Osteoblast (primary cell): ENCODE measurements at regions not wholly inside any gene's neighbourhood (a gene's known extent, or its start where the extent isn't known, plus 50 kb on each side); places are given as distances from the start of the nearest gene placed in this dataset.

Experiments
- DNase-seq: peaks from one replicate; pipeline ENCODE4 v3.0.0; 2011; ENCODE audit warnings: low spot score, mixed read lengths; ENCODE audit not compliant: insufficient read length; ENCODE audit errors: missing footprints
- H2AFZ ChIP-seq: 2 replicates; pipeline ENCODE4 v1.6.0; 2011; ENCODE audit warnings: mild to moderate bottlenecking, low read length
- H3K27ac ChIP-seq: 2 replicates; pipeline ENCODE4 v1.5.1; 2011; ENCODE audit warnings: mild to moderate bottlenecking, low read depth, low read length, moderate library complexity
- H3K27me3 ChIP-seq: 2 replicates; pipeline ENCODE4 v1.6.0; 2012; ENCODE audit warnings: mild to moderate bottlenecking, control low read depth, inconsistent platforms, low read length, moderate library complexity; ENCODE audit not compliant: insufficient read depth
- H3K36me3 ChIP-seq: 2 replicates; pipeline ENCODE4 v1.5.1; 2011; ENCODE audit warnings: mild to moderate bottlenecking, low read length, control low read depth, moderate library complexity; ENCODE audit not compliant: insufficient read depth
- H3K4me1 ChIP-seq: 2 replicates; pipeline ENCODE4 v1.5.1; 2011; ENCODE audit warnings: mild to moderate bottlenecking, low read length, control low read depth, moderate library complexity; ENCODE audit not compliant: insufficient read depth
- H3K4me2 ChIP-seq: 2 replicates; pipeline ENCODE4 v1.6.0; 2011; ENCODE audit warnings: mild to moderate bottlenecking, low read length; ENCODE audit not compliant: insufficient read depth
- H3K4me3 ChIP-seq: fragments of 200-600 bp; sonication (generic); 3 replicates; pipeline ENCODE4 v1.5.1; 2012; ENCODE audit warnings: mild to moderate bottlenecking, low read length, inconsistent platforms; ENCODE audit not compliant: insufficient read depth
- H3K79me2 ChIP-seq: 2 replicates; pipeline ENCODE4 v1.6.0; 2012; ENCODE audit warnings: mild to moderate bottlenecking, low read length, control low read depth, inconsistent platforms; ENCODE audit not compliant: insufficient read depth
- H3K9me3 ChIP-seq: 2 replicates; pipeline ENCODE4 v1.5.1; 2011; ENCODE audit warnings: low read depth, low read length, control low read depth
- H4K20me1 ChIP-seq: 2 replicates; pipeline ENCODE4 v1.6.0; 2012; ENCODE audit warnings: mild to moderate bottlenecking, low read length, control low read depth; ENCODE audit not compliant: insufficient read depth
- TF ChIP-seq, protein P1 (sequence below): IDR thresholded peaks from 2 replicates; pipeline ENCODE4 v1.5.1; 2011; ENCODE audit warnings: mild to moderate bottlenecking, low read depth, low read length, moderate library complexity; ENCODE audit errors: extremely low read depth

DNA sequence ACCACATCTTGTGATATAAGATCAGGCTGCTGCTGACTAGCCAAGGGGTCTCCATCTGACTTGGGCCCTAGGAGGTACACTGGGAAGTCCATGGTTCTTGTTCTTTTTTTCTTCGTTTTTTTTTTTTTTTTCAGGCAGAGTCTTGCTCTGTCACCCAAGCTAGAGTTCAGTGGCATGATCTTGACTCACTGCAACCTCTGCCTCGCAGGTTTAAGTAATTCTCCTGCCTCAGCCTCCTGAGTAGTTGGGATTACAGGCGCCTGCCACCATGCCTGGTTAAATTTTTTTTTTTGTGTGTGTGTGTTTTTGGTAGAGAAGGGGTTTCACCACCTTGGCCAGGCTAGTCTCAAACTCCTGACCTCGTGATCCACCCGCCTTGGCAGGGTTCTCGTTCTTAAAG is 178.2 kb downstream of the RMST start:
- H3K4me3 ChIP-seq = no peak overlapping the region
- no peaks in the 10 kb centered on the region for H4K20me1 ChIP-seq
- H3K9me3 ChIP-seq = peaks cover 2% of the 10 kb centered on the region
- no peaks in the 10 kb centered on the region for H3K79me2 ChIP-seq
- H2AFZ ChIP-seq = no peak overlapping the region
- TF ChIP-seq, protein P1, sequence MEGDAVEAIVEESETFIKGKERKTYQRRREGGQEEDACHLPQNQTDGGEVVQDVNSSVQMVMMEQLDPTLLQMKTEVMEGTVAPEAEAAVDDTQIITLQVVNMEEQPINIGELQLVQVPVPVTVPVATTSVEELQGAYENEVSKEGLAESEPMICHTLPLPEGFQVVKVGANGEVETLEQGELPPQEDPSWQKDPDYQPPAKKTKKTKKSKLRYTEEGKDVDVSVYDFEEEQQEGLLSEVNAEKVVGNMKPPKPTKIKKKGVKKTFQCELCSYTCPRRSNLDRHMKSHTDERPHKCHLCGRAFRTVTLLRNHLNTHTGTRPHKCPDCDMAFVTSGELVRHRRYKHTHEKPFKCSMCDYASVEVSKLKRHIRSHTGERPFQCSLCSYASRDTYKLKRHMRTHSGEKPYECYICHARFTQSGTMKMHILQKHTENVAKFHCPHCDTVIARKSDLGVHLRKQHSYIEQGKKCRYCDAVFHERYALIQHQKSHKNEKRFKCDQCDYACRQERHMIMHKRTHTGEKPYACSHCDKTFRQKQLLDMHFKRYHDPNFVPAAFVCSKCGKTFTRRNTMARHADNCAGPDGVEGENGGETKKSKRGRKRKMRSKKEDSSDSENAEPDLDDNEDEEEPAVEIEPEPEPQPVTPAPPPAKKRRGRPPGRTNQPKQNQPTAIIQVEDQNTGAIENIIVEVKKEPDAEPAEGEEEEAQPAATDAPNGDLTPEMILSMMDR = no peak
- no peaks in the 10 kb centered on the region for H3K27me3 ChIP-seq
- no peak overlapping the region for H3K27ac ChIP-seq
- DNase-seq = no peak
- no peaks in the 10 kb centered on the region for H3K36me3 ChIP-seq
- no peaks in the 10 kb centered on the region for H3K4me1 ChIP-seq
- no peak overlapping the region for H3K4me2 ChIP-seq

GRCh38 chr12:97642911-97643310 is 180.3 kb downstream of the RMST start:
- H3K27me3 ChIP-seq = no peaks in the 10 kb centered on the region
- DNase-seq = no peak
- no peak overlapping the region for H3K4me2 ChIP-seq
- no peaks in the 10 kb centered on the region for H4K20me1 ChIP-seq
- H3K27ac ChIP-seq = no peak overlapping the region
- no peak overlapping the region for H3K4me3 ChIP-seq
- no peaks in the 10 kb centered on the region for H3K4me1 ChIP-seq
- H3K79me2 ChIP-seq = no peaks in the 10 kb centered on the region
- peaks cover 2% of the 10 kb centered on the region for H3K9me3 ChIP-seq
- H2AFZ ChIP-seq = no peak overlapping the region
- TF ChIP-seq, protein P1 = no peak
- no peaks in the 10 kb centered on the region for H3K36me3 ChIP-seq

DNA sequence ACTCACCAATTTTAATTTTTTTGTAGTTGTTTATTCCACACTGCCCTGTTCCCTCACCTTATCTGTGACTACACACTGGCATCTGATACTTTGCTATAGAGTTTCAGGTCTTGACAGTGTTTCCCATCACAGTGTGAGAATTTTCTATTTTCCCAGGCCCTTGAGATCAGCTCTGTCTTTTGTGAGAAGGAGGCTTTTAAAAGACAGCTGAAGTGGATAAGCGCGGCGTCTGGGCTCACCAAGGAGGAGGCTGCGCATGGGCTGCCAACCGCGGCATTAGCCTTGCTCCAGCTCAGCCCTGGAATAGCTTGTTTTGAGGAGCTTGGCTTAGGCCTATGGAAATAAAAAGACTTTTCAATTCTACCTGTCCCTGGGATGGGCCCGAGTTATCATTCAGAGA is 181.3 kb downstream of the RMST start:
- no peak for DNase-seq
- TF ChIP-seq, protein P1 = no peak
- no peaks in the 10 kb centered on the region for H3K27me3 ChIP-seq
- no peaks in the 10 kb centered on the region for H3K79me2 ChIP-seq
- no peak overlapping the region for H3K27ac ChIP-seq
- no peak overlapping the region for H3K4me3 ChIP-seq
- no peak overlapping the region for H2AFZ ChIP-seq
- peaks cover 2% of the 10 kb centered on the region for H3K9me3 ChIP-seq
- H3K4me2 ChIP-seq = no peak overlapping the region
- no peaks in the 10 kb centered on the region for H4K20me1 ChIP-seq
- no peaks in the 10 kb centered on the region for H3K4me1 ChIP-seq
- no peaks in the 10 kb centered on the region for H3K36me3 ChIP-seq

DNA sequence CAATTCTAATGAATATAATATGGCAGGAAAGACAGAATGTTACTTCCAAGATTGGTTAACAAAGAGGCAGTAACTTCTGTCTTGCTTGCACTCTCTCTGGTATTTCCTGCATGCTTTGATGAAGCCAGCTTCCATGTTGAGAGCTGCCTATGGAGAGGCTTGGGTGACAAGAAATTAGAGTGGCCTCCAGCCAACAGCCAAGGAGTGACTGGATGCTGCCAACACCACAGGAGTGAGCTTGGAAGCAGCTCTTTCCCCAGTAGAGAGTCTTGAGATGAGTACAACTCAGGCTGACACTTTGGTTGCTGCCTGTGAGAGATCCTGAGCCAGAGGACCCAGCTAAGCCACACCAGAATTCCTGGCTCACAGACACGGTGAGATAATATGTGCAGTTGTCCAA is 183.1 kb downstream of the RMST start:
- H3K9me3 ChIP-seq = peaks cover 2% of the 10 kb centered on the region
- H3K27ac ChIP-seq = no peak overlapping the region
- H3K27me3 ChIP-seq = no peaks in the 10 kb centered on the region
- H2AFZ ChIP-seq = no peak overlapping the region
- DNase-seq = no peak
- no peaks in the 10 kb centered on the region for H3K36me3 ChIP-seq
- TF ChIP-seq, protein P1 = no peak
- H3K4me1 ChIP-seq = no peaks in the 10 kb centered on the region
- no peaks in the 10 kb centered on the region for H4K20me1 ChIP-seq
- H3K4me3 ChIP-seq = no peak overlapping the region
- no peak overlapping the region for H3K4me2 ChIP-seq
- H3K79me2 ChIP-seq = no peaks in the 10 kb centered on the region
